ENCODE measurements at regions not wholly inside any gene's neighbourhood (a gene's known extent, or its start where the extent isn't known, plus 50 kb on each side); places are given as distances from the start of the nearest gene placed in this dataset.

GRCh38 chr16:76777721-76778465 lies 413.1 kb upstream of the MON1B start:
- TF ChIP-seq POLR2A (IDR thresholded peaks at IDR 0.05) (no peak), CTCF (IDR thresholded peaks at IDR 0.05) (no peak), POLR2AphosphoS5 (IDR thresholded peaks at IDR 0.05) (no peak)

Data from stomach (tissue), 4 donors.